ENCODE measurements at regions not wholly inside any gene's neighbourhood (a gene's known extent, or its start where the extent isn't known, plus 50 kb on each side); places are given as distances from the start of the nearest gene placed in this dataset.

DNA sequence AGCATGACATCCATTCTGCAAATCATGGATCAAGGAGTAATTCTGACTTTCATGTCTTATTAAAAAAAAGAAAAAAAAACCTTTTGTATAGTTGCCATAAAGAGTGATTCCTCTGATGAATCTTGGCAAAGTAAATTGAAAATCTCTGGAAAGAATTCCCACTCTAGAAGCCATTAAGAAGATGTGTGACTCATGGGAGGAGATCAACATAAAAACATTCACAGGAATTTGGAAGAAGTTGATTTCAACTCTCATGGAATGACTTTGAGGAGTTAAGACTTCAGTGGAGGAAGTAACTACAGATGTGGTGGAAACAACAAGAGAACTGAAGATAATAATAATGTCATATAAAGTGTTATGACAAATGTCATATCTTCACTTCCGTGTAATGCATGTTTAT lies 204.2 kb downstream of the PABPC4L start:
- no peak for TF ChIP-seq POLR2A (IDR thresholded peaks at IDR 0.05)
- TF ChIP-seq, protein P1, sequence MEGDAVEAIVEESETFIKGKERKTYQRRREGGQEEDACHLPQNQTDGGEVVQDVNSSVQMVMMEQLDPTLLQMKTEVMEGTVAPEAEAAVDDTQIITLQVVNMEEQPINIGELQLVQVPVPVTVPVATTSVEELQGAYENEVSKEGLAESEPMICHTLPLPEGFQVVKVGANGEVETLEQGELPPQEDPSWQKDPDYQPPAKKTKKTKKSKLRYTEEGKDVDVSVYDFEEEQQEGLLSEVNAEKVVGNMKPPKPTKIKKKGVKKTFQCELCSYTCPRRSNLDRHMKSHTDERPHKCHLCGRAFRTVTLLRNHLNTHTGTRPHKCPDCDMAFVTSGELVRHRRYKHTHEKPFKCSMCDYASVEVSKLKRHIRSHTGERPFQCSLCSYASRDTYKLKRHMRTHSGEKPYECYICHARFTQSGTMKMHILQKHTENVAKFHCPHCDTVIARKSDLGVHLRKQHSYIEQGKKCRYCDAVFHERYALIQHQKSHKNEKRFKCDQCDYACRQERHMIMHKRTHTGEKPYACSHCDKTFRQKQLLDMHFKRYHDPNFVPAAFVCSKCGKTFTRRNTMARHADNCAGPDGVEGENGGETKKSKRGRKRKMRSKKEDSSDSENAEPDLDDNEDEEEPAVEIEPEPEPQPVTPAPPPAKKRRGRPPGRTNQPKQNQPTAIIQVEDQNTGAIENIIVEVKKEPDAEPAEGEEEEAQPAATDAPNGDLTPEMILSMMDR (IDR thresholded peaks at IDR 0.05) = no peak
- no peak for TF ChIP-seq EP300 (IDR thresholded peaks at IDR 0.05)

Measured in sigmoid colon (tissue), 4 donors.